Dendritic cell treated with granulocyte-macrophage colony-stimulating factor and Interleukin-4, amounts not matched to agents 40 ng/mL and 50 ng/mL, for 4 days (primary cell): ENCODE measurements at regions not wholly inside any gene's neighbourhood (a gene's known extent, or its start where the extent isn't known, plus 50 kb on each side); places are given as distances from the start of the nearest gene placed in this dataset.

Experiments
- H3K27ac Mint-ChIP-seq: one replicate; pipeline ENCODE4 v1.8.0; 2022; ENCODE audit warnings: mild to moderate bottlenecking, mixed read lengths
- H3K27me3 Mint-ChIP-seq: one replicate; pipeline ENCODE4 v1.8.0; 2022; ENCODE audit warnings: mild to moderate bottlenecking, mixed read lengths
- H3K36me3 Mint-ChIP-seq: one replicate; pipeline ENCODE4 v1.8.0; 2022; ENCODE audit warnings: low read depth, mixed read lengths
- H3K4me1 Mint-ChIP-seq: one replicate; pipeline ENCODE4 v1.8.0; 2022; ENCODE audit warnings: low read depth, mixed read lengths
- H3K4me3 Mint-ChIP-seq: one replicate; pipeline ENCODE4 v1.8.0; 2022; ENCODE audit warnings: mild to moderate bottlenecking, moderate library complexity, mixed read lengths
- H3K9me3 Mint-ChIP-seq: one replicate; pipeline ENCODE4 v1.8.0; 2022; ENCODE audit warnings: mixed read lengths
- intact Hi-C: fragments of 100-400 bp; cut with micrococcal nuclease; formaldehyde crosslinking; loops from one replicate; pipeline ENCODE4 v1.15.0; 2022

GRCh38 chr11:35065566-35065965 lies 73.4 kb upstream of the CD44 start:
- H3K4me1 Mint-ChIP-seq: peaks cover 12% of the 10 kb centered on the region
- H3K27me3 Mint-ChIP-seq: no peaks in the 10 kb centered on the region
- H3K36me3 Mint-ChIP-seq: peaks cover 12% of the 10 kb centered on the region
- intact Hi-C loops: no loop called here
- no peak overlapping the region for H3K27ac Mint-ChIP-seq
- H3K4me3 Mint-ChIP-seq: no peak overlapping the region
- peaks cover 24% of the 10 kb centered on the region for H3K9me3 Mint-ChIP-seq

GRCh38 chr11:35066030-35066429 lies 72.9 kb upstream of the CD44 start:
- Mint-ChIP-seq H3K4me1 (peaks cover 12% of the 10 kb centered on the region), H3K27me3 (no peaks in the 10 kb centered on the region), H3K9me3 (peaks cover 29% of the 10 kb centered on the region), H3K4me3 (no peak overlapping the region), H3K36me3 (peaks cover 15% of the 10 kb centered on the region), H3K27ac (peak overlapping the region; percentile 42)
- intact Hi-C loops: no loop called here

DNA sequence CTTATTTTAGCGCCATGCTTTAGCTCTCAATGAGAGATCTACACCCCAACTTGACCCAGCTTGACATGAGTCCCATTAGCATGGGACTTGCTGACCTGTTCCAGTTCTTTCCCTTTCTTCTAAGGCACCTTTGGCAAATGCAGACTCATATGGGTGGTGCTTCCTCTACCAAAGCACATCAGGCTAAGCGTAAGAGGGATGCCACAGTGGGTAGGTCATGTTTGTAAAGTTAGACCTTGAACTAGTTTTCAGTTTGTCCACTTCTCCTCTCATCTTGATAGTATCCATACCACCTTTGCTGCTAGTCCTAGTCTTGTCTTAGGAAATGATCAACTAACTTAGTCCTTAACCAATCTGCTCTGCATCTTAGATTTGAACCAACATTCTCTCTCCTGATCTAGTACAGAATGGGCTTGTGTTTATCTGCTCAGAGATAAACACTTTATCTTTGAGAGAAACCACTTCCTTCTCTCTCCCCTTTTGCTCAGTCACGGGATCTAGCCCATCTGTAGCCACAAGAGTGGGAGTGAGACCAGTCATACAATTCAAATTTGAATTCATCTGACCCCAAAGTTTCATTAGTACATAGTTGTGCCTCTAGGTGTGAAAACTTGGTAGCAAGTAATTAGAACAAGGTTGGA lies 72.1 kb upstream of the CD44 start:
- peaks cover 33% of the 10 kb centered on the region for H3K9me3 Mint-ChIP-seq
- peak overlapping the region; percentile 42 for H3K27ac Mint-ChIP-seq
- peaks cover 15% of the 10 kb centered on the region for H3K36me3 Mint-ChIP-seq
- H3K4me3 Mint-ChIP-seq: no peak overlapping the region
- H3K4me1 Mint-ChIP-seq: peaks cover 12% of the 10 kb centered on the region
- no peaks in the 10 kb centered on the region for H3K27me3 Mint-ChIP-seq
- intact Hi-C loops: no loop called here

DNA sequence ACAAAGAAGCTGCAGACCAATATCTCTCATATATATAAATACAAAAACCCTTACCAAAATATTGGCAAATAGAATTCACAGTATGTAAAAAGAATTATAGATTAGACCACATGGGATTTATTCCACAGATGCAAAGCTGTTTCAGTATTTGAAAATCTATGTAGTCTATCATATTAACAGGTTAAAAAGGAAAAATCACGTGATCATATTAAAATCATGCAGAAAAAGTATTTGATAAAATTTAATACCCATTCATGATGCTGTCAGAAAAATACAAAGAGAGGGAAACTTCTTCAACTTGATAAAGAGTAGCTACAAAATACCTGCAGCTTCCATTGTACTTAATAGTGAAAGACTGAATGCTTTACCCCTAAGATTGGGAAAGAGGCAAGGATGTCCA lies 67.2 kb upstream of the CD44 start:
- Mint-ChIP-seq H3K27me3 (no peaks in the 10 kb centered on the region), H3K4me1 (peaks cover 12% of the 10 kb centered on the region), H3K36me3 (peaks cover 25% of the 10 kb centered on the region), H3K4me3 (no peak overlapping the region), H3K9me3 (peaks cover 54% of the 10 kb centered on the region), H3K27ac (peak overlapping the region; percentile 48)
- intact Hi-C loops: no loop called here

GRCh38 chr11:35073691-35074419 lies 65.1 kb upstream of the CD44 start:
- H3K27me3 Mint-ChIP-seq: no peaks in the 10 kb centered on the region
- peak overlapping the region; percentile 50 for H3K27ac Mint-ChIP-seq
- intact Hi-C loops: no loop called here
- H3K4me3 Mint-ChIP-seq: no peak overlapping the region
- peaks cover 51% of the 10 kb centered on the region for H3K9me3 Mint-ChIP-seq
- peaks cover 25% of the 10 kb centered on the region for H3K36me3 Mint-ChIP-seq
- peaks cover 20% of the 10 kb centered on the region for H3K4me1 Mint-ChIP-seq

DNA sequence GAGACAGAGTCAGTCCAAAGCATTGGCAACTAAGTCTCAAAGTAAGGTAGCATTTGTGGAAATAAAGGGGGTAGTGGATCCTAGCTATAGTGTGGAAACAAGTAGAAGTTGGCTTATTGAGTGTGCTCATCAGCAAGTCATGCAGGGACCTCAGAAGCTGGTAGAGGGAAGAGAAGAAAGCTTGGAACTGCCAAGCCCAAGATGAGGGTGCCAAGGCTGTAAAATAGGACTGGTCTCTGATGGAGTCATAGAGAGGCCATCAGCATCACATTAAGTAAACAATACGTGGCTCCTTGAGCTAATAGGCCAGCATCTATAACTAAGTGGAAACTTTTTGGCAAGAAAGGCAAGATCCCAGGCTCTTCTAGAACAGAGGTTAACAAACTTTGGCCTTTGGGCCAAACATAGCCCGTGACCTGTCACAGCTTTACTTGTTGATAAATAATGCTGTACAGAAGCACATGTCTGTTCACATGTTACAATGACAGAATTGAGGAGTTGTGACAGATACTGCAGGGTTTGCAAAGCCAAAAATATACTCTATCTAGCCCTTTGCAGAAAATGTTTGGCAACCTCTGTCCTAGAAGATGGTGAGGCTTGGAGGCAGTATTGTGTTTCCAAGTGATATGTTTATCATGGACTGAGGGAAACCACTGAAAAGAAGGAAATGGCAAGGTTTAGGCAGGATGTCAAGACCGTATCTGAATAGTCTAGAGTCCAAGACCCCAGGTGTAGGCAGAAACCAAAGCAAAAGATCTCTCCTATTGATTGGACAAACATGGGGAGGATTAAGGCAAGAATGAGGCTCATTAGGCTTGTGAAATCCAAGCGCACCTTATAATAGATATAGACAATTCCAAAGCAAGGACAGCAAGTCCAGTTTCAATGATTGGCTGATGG lies 62.5 kb upstream of the CD44 start:
- Mint-ChIP-seq H3K27me3 (no peaks in the 10 kb centered on the region), H3K4me3 (no peak overlapping the region), H3K9me3 (peaks cover 30% of the 10 kb centered on the region), H3K4me1 (peaks cover 35% of the 10 kb centered on the region), H3K27ac (peak overlapping the region; percentile 6), H3K36me3 (peaks cover 9% of the 10 kb centered on the region)
- intact Hi-C loops: no loop called here

GRCh38 chr11:35077709-35078469 lies 61.1 kb upstream of the CD44 start:
- intact Hi-C loops: no loop called here
- Mint-ChIP-seq H3K27me3 (no peaks in the 10 kb centered on the region), H3K9me3 (peaks cover 17% of the 10 kb centered on the region), H3K4me1 (peaks cover 49% of the 10 kb centered on the region), H3K36me3 (peaks cover 9% of the 10 kb centered on the region), H3K27ac (peak overlapping the region; percentile 76), H3K4me3 (no peak overlapping the region)

- H3K4me3 Mint-ChIP-seq: no peak overlapping the region
- H3K27ac Mint-ChIP-seq: peak overlapping the region; percentile 76
- no peaks in the 10 kb centered on the region for H3K27me3 Mint-ChIP-seq
- intact Hi-C loops: no loop called here
- peaks cover 5% of the 10 kb centered on the region for H3K36me3 Mint-ChIP-seq
- H3K9me3 Mint-ChIP-seq: peaks cover 12% of the 10 kb centered on the region
- H3K4me1 Mint-ChIP-seq: peaks cover 52% of the 10 kb centered on the region
Measured at GRCh38 chr11:35078470-35078735, 60.6 kb upstream of the CD44 start.

GRCh38 chr11:35079611-35080010 lies 59.4 kb upstream of the CD44 start:
- peaks cover 64% of the 10 kb centered on the region for H3K4me1 Mint-ChIP-seq
- no peaks in the 10 kb centered on the region for H3K27me3 Mint-ChIP-seq
- no peak overlapping the region for H3K4me3 Mint-ChIP-seq
- peak overlapping the region; percentile 64 for H3K27ac Mint-ChIP-seq
- H3K36me3 Mint-ChIP-seq: no peaks in the 10 kb centered on the region
- no peaks in the 10 kb centered on the region for H3K9me3 Mint-ChIP-seq
- intact Hi-C loops: loop anchor here (5.0 to 10.0 kb wide), 3 partner anchors 32 to 235 kb away; no protein-coding TSS in a partner anchor

DNA sequence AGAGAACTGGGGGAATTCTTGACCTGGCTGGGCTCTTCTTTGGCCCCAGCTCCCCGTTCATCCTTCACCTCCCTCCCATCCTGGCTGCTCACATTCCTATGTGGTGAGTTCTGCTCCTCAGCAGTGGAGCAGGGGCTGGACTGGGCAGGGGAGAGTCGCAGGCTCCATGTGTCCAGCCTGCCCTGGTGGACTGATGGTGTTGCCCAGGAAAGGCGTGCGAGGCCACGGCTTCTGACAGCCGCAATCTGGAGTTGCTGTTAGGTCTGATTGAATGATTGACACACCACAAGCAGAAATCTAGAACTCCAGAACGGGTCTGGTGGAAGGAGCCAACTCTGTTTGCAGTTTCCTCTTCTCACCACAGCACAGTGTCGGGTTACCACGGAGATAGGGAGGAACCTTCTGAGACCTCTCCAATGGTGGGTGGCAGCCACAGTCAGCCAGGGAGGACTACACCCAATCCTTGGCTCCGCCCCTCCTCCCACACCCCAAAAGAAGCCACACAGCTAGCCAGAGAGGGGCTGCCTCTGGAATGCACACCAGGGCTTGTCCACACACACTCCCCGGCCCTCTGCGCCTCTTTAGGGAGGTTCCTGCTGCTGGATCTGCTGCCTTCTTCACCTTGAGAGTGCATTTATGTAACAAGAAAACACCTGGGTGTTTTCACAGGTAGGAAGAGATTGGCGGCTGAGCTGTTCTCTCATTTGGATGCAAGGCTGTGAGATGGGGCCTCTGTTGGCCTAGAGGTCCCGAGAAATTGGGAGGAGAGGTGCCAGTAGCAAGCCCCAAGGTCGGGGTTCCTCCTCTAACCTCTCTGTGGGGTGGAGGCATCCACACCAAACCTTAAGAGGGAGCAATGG lies 56.4 kb upstream of the CD44 start:
- H3K27me3 Mint-ChIP-seq: no peaks in the 10 kb centered on the region
- H3K4me3 Mint-ChIP-seq: peak overlapping the region; percentile 71
- no peaks in the 10 kb centered on the region for H3K36me3 Mint-ChIP-seq
- intact Hi-C loops: loop anchor here (2.0 to 10.0 kb wide), 7 partner anchors 35 to 232 kb away; partner anchors contain the start of gene CD44
- peak overlapping the region; percentile 99 for H3K27ac Mint-ChIP-seq
- H3K9me3 Mint-ChIP-seq: no peaks in the 10 kb centered on the region
- H3K4me1 Mint-ChIP-seq: peaks cover 79% of the 10 kb centered on the region

- intact Hi-C loops: loop anchor here (2.0 to 10.0 kb wide), 7 partner anchors 36 to 232 kb away; partner anchors contain the start of gene CD44
- no peaks in the 10 kb centered on the region for H3K36me3 Mint-ChIP-seq
- H3K4me1 Mint-ChIP-seq: peaks cover 79% of the 10 kb centered on the region
- peak overlapping the region; percentile 99 for H3K27ac Mint-ChIP-seq
- no peaks in the 10 kb centered on the region for H3K27me3 Mint-ChIP-seq
- H3K4me3 Mint-ChIP-seq: peak overlapping the region; percentile 71
- no peaks in the 10 kb centered on the region for H3K9me3 Mint-ChIP-seq
Measured at GRCh38 chr11:35083181-35083430, 55.9 kb upstream of the CD44 start.

- H3K4me1 Mint-ChIP-seq: peaks cover 83% of the 10 kb centered on the region
- H3K9me3 Mint-ChIP-seq: no peaks in the 10 kb centered on the region
- H3K27me3 Mint-ChIP-seq: no peaks in the 10 kb centered on the region
- intact Hi-C loops: loop anchor here (2.0 to 10.0 kb wide), 7 partner anchors 36 to 231 kb away; partner anchors contain the start of gene CD44
- peak overlapping the region; percentile 99 for H3K27ac Mint-ChIP-seq
- H3K4me3 Mint-ChIP-seq: peak overlapping the region; percentile 64
- H3K36me3 Mint-ChIP-seq: no peaks in the 10 kb centered on the region
Measured at GRCh38 chr11:35083431-35084238, 55.3 kb upstream of the CD44 start.
